GM19099 (cell line): ENCODE measurements at regions not wholly inside any gene's neighbourhood (a gene's known extent, or its start where the extent isn't known, plus 50 kb on each side); places are given as distances from the start of the nearest gene placed in this dataset.

Source experiments
- POLR2A ChIP-seq: IDR thresholded peaks from 3 replicates; pipeline ENCODE4 v1.6.1; 2011; ENCODE audit warnings: low read depth; ENCODE audit not compliant: insufficient read length; ENCODE audit errors: extremely low read depth

DNA sequence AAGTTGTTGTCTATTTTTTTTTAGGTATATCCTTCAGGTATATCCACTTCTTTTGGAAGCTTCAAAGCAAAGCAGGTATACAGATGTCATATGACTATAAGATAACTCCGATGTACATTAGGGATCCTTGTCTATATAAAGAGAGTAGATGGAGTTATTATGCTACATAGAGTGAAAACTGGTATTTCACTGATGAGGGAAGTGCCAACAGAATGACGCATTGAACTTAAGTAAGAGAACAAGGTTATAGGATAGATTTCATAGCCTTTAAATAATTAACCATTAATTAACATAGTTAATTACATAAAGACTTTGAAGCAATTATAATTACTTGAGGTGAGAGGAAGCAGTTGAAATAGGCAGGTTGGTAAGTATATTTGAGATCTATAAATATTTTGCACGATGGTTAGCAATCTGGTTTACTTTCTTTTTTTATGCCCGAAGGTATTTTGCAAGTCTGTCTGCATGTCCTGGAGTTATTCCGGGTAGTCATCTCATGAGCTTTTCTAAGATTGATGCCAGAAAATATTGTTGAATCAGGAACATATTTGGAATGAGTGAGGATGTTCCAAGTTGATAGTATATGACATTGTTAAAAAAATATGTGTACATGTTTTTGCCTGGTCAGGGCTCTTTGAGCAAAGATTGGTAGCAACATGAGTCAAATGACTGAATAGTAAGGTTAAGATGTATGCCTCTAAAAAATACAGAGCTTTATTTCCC lies 299.5 kb upstream of the KCNMB2 start:
- TF ChIP-seq POLR2A, result no peak

GRCh38 chr3:178238179-178238578 lies 298.1 kb upstream of the KCNMB2 start:
- TF ChIP-seq POLR2A, result no peak

DNA sequence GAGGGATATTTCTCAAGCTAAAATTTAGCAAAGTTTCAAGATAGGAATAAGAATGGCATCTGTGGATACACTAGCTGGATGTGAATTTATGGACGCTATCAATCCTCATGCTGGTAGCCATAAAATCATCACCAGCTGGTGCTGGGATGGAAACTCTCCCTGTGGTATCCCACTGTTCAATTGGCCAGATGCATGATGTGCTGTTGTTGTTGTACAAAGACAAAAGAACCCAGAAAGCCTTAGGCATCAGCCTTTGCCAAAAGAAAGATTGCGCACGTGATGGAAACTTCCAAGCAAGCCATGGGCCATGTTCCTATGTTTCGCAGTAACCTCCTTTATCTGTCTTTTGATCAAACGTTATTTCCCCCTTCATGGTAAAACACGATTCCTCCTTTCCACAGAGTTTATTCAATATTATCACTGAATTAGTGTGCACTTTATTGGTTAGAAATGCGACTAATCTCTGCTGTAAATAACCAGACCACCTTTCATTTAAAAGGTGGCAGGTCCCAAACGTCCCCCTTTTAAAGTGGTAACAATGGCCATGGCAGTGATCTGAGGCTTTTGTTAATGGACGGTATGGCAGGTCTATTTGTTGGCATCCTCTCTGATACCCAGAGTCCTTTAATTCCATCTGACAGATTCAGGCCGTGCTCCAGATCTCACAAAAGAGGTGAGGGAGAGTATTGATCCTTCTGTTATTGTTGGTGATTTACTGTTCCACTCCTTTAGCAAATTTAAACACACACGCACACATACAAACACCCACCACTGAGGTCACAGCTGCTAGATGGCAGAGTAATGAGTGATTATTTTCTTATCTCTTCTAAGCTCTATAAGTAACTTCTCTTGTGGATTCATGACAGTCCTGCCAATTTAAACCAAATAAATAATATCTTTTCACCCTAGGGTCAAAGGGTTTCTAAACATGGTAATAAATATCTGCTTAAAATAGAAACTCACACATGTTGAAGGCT lies 291.2 kb upstream of the KCNMB2 start:
- no peak for TF ChIP-seq POLR2A

GRCh38 chr3:178246004-178246403 lies 290.2 kb upstream of the KCNMB2 start:
- no peak for TF ChIP-seq POLR2A

DNA sequence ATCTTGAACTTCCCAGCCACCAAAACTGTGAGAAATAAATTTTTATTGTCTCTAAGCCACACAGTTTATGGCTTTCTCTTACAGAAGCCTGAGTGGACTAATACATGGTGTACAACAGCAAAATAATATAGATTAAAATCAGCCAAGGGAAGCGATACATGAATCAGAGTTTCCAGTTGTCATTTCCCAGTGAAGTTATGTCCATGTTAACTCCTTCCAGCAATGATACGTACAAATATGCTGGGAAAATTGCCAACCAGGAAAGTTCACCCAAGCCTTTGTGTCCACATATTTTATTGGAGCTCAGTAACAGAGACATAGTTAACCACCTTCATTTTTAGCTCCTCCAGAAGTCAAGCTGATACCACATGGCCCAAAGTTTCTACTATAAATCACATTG lies 280.9 kb upstream of the KCNMB2 start:
- no peak for TF ChIP-seq POLR2A

- no peak for TF ChIP-seq POLR2A
Observed at GRCh38 chr3:178257491-178257890, 278.7 kb upstream of the KCNMB2 start.

DNA sequence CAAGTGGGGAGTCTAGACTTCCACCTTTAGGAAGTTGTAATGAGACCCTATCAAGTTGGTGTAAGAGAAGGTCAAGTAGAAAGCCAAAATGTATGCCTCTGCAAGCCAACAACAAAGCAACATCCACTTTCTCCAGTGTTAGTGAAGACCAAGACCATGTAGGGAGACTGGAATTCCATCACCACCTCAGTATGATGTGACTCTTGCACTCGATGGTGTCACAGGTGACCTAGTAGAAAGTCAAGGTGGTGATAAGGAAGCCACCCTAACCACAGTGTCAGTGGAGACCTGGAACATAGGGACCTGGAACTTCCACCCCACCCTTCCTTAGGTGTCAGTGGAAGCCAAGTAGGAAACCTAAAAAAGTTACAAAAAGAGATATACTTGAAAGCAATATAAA lies 278.1 kb upstream of the KCNMB2 start:
- no peak for TF ChIP-seq POLR2A

DNA sequence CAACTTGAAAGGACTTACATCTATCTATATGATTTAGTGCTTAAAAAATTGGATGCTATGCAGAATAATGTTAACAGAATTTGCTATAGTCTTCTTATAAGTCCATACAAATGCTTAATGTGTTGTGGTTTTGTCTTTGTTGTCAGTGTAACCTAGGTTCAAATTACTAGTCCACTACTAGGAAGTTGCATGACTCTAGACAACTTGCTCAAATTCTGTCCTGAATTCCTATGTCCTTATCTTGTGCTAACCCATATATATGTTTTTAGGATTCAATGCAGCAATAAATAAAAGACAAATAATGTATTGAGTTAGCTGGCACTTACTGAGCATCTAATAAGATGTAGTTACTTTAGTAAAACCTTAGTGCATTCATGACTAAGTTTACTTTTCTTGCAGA lies 276.5 kb upstream of the KCNMB2 start:
- TF ChIP-seq POLR2A, result no peak

- TF ChIP-seq POLR2A, result no peak
Observed at GRCh38 chr3:178260887-178261565, 275.2 kb upstream of the KCNMB2 start.

DNA sequence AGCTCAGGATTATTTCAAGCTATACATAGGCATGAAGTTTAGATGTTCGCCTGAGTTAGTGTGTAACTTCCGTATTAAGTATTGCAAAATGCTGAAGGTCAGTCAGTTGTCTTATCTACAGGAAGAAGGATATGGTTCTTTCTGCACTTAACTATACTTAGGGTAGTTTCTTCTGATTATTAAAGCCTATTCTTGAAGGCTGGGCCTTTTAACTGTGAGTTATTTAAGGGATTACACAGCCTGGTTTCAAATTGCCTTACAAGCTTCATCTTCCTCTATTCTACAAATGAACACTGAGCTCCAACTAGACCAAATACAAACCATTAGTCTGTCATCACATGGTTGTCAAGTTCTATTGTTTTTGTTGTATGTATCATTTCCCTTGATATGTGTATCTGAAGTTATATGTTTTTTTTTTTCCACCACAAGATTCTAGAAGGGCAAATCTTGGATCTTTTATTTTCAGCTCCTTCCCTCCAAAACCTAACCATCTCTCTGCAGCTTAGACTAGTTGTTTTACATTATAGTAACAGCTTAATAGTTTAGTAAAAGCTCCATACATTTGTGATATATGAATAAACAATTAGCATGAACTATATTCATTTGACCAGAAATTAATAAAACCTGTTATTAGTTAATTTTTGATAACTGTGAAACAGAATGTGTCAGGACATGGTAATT lies 272.9 kb upstream of the KCNMB2 start:
- no peak for TF ChIP-seq POLR2A

DNA sequence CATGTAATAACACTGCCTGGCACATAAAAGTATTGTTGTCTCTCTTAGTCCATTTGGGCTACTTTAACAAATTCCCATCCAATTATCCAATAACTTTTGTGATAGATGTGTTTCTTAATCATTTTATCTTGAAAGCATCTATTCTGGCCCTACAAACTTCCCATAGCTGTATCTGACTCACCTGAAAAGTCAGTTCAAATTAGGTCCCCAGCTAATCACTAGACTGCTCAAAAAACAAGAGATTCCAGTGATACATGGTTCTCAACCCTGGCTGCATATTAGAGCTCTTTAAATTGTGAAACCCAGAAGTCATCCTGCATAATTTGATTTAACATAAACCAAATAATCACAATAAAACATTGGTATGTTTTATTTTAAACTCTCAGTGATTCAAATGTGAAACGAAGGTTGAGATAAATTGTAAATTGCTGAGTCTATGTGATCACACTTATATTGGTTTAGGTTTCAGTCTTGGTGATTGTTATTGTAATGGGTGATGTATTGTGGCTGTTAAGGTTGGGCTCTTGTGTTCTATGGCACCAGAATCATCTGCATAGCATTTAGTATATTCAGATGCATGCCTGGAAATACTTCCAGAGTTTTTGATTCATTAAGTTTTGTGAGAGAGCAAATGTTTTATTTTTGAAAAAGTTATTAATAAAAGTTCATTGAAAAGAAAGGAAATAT lies 268.9 kb upstream of the KCNMB2 start:
- TF ChIP-seq POLR2A, result no peak

DNA sequence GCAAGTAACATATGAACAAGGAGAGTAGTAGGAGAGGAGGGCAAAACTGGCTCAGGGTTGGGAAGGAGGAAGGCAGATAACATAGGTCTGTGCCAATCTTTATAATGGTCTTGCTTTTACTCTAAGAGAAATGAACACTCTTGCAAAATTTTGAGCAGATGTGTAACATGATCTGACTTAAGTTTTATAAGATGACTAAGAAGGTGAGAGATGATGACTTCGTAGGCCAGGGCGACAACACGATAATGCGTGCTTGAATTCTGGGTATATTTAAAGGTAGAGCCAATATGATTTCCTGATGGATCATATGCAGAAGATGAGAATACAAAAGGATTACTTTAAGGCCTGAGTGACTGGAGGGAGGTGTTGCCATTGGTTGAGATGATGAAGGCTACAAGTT lies 265.4 kb upstream of the KCNMB2 start:
- no peak for TF ChIP-seq POLR2A

- no peak for TF ChIP-seq POLR2A
Observed at GRCh38 chr3:178271740-178272387, 264.4 kb upstream of the KCNMB2 start.

GRCh38 chr3:178272841-178273240 lies 263.4 kb upstream of the KCNMB2 start:
- no peak for TF ChIP-seq POLR2A
